Hepatic stellate cell (primary cell): ENCODE measurements at regions not wholly inside any gene's neighbourhood (a gene's known extent, or its start where the extent isn't known, plus 50 kb on each side); places are given as distances from the start of the nearest gene placed in this dataset.

Source experiments
- DNase-seq: peaks from one replicate; pipeline ENCODE4 v3.0.0; 2011; ENCODE audit warnings: low spot score

DNA sequence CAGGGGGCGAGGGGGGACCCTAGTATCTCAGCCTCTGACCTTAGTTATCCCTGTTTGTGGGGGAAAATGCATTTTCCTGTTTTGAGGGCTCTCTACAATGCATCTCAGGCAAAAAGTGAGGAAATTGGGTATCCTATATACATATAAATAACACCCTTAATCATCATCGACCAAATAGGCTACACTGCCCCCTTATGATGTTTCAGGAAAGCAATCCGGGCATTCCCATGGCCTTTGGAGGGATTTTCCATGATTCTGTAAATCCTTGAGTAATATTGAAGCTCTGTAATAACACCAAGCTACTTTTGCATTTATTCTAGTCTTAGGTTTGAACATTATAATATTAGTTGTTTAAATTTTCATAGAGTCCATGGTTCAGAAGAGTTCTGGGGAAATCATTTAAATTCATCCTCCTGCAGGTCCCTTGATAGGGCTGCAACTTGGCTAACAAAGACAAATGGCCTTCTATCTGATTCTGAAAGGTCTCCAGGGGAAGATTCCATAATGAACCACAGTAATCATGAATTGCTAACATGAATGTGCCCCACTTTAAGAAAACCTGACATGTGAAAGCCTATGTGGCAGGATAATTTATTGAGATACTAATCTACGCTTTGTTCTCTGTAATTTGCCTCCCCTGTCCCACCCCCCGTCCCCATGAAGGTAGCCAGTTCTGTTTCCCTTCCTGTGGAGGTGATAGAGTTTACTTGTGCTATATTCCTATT lies 91.5 kb upstream of the SCOC start:
- DNase-seq = no peak

GRCh38 chr4:140277576-140277975 lies 95.9 kb upstream of the SCOC start:
- DNase-seq = no peak

DNA sequence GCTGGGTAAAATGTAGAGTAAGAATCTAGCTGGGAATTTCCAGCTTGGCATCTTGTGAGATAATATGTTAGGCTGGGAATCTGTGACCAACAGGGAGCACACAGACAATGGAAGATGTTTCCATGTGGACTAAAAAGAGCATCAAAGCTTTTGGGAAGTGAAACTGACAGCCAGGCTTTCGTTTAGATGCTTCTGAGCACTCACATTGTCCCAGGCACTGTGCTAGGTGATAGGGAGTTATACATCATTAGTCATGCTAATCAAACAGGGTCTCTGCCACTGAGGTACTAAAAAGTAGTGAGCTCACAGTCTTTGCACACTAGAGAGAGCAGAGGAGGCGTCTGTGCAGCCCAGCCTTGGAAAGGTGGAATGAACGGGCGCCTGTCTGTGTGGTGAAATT lies 101.9 kb upstream of the SCOC start:
- no peak for DNase-seq

- DNase-seq = no peak
Measured at GRCh38 chr4:140269369-140269768, 104.1 kb upstream of the SCOC start.

DNA sequence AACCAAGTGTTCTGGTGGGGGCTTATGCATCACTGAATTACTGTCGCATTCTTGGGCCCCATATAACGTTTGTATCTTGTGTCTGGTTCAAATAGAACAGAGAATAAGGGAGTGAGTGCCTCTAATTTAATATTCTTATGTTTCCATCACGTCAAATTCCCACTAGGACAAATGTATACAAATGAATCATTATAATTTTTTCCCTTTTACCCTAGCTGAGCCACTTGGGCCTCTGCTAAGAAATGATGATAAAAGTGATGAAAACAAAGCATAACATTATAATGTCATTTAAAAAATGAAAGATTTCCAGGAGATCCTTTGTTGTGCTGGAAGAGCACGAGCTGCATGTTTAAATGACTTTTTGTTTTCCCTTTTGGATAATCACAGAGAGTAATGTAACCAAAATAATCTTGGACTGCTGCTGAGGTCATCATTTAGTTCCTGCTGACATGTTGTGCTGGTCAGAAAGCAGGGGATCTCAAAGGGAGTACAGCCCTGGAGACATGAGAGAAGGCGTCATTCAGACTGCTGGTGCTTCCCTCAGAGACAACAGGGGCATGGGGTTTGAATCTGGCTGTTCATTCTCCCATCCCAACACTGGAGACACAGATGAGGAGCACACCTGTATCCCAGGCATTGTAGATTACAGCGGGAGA lies 105.1 kb upstream of the SCOC start:
- DNase-seq = no peak

DNA sequence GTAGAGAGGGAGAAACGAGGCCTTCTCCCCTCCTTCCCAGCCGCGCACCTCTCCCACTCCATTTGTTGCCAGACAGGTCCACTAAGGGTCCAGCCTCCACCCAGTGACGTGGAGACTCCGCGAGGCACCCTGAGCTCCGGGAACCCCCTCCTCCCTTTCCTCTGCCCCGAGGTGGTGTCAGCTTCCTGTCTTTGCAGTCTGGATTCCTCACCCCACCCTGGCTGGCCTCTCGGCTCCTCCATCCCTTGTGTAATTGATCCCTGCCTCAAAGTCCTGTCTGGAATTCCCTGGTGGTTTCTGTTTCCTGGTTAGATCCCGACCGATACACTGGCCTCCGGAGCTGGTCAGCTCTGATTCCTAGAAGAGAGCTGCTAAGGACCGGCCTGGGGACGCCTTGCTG lies 105.9 kb upstream of the SCOC start:
- DNase-seq = no peak

GRCh38 chr4:140266958-140267568 lies 106.4 kb upstream of the SCOC start:
- DNase-seq = no peak

- peak; percentile 80 for DNase-seq
Measured at GRCh38 chr4:140260227-140260626, 106.2 kb upstream of the MAML3 start.

DNA sequence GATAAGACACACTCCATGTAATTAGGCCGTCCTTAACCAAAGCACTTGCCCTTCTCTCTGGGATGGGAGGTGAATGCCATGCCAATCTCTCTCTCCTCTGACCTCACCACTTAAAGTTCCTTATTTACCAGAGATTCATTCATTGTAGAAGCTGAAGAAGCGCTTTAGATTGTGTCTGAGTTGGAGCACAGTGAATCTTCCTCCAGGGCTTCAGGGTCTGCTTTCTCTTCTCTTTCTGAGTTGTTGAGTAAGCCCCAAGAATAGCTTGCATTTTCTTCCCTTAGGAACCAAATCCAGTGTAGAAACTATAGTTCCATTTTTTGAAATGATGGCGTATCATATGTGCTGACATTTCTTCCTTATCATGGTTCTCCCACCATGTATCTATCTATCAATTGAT lies 104.5 kb upstream of the MAML3 start:
- DNase-seq = no peak

- DNase-seq = no peak
Measured at GRCh38 chr4:140257461-140258305, 103.7 kb upstream of the MAML3 start.

DNA sequence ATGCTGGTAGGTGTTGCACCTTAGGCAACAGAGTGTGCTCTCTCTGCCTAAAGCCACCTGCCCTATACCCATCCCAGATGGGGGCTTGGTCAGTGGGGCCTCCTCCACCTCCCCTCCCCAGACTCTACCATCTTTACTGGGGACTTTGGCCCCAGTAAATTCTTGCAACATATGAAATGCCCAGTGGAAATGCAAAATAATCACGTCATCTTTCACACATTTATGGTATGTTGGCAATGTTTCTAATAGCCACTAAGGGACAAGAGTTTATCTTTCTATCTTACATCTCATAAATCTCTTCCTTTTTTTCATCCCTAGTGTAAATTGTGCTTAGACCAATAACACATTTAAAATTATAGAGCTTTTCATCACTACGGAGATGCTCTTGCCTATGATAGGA lies 103.0 kb upstream of the MAML3 start:
- no peak for DNase-seq

GRCh38 chr4:140256335-140256734 lies 102.4 kb upstream of the MAML3 start:
- DNase-seq = peak; percentile 61

- no peak for DNase-seq
Measured at GRCh38 chr4:140255927-140256326, 101.9 kb upstream of the MAML3 start.

- peak; percentile 24 for DNase-seq
Measured at GRCh38 chr4:140255467-140255866, 101.5 kb upstream of the MAML3 start.

- no peak for DNase-seq
Measured at GRCh38 chr4:140254651-140255299, 100.8 kb upstream of the MAML3 start.

DNA sequence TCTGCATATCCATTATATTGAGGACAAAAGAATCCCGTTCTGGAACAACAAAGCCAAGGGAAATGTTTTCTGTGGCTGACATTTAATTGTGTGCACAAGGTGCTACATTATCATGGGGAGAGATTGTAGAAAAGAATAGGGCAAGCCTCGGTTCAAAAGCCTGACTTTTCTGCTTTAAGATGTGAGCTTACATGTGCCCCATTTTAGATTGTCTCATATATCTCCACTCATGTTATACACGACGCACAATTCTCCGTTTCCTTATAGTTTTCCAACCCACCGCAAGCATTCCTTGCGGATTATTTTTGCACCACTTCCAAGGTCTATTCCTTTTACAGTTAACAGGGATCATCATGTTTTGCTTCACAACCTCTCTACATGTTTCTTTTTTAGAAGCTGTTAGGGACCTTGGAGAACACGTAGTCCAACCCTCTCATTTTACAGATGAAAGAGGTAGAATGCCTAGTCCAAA lies 99.6 kb upstream of the MAML3 start:
- no peak for DNase-seq

DNA sequence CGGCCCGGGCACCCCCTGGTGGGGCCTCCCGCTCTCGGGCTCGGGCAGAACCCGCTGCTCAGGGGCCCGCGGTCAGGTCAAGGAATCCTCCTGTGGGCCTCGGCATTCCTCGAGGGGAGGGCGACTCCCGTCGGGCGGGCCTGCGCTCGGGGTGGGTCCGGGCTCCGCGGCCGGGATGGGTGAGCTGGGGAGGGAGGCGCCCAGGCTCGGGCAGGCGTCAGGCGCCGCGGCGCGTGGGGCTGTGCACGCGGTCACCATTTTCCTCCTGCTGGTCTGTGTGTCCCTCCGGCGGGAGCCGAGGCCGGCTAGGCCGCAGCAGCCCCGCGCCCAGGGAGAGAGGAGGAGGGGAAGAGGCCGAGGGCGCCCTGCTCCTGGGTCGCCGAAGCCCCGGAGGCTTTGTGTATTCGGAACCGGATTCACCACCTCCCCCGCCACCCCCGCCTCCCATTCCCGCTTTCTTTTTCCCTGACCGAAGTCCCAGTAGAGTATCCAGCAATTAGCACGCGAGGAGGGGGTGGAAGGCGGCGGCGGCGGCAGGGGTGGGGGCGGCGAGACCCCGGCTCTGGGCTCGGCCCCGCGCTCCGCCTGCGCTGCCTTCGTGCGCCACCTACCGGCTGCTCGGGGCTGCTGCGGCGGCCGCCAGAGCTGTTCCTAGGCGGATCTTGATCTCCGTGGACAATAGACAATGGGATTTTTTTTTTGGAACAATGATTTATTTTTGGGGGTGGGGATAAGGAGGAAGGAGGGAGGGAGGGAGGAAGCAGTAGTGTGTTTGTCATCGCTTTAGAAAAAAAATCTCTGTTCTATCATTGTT lies 99.0 kb upstream of the MAML3 start:
- peak; percentile 56 for DNase-seq

DNA sequence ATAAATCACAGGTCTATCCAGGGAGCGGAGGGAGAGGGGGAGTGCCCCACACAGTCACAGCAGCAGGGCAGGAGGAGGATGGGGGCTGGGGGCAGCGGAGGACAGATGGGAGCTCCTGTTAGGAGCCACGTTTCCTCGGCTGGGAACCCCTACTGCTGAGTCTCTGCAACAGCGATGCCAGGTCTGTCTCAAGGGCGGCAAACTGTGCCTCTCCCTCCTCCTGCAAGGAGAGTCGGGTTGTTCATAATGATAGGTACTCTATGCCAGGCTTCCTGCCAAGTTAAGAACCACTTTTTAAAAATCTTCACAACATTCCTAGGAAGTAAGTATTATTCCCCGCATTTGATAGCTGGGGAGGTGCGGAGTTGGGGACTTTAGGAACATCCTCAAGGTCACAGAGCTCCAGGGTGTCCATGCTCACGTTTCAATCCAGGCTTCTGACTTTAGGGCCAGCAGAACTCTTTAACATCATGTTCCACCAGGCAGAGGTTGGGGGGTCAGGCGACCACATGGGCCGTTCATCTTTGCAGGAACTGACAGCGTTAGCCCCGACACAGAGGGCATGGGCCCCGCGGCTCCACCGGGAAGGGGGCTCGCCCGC lies 98.3 kb upstream of the MAML3 start:
- DNase-seq = no peak

DNA sequence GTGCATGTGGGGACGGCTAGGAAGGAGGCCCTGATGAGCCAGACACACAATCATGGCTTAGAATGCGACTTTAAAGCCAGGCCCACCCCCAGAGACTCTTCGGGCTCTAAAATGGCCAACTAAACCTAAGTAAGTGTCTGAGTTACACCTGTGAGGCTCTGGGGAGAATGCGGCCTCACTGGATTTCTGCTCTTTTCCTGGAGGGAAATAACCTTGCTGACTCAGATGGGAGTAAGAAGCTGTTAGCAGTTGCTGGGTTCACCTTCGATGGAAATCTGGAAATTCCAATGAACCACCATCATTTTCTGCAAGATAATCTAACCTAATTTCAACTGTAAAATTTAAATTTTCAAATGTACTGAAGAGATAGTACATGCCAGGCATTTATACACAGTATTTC lies 97.6 kb upstream of the MAML3 start:
- DNase-seq = no peak

DNA sequence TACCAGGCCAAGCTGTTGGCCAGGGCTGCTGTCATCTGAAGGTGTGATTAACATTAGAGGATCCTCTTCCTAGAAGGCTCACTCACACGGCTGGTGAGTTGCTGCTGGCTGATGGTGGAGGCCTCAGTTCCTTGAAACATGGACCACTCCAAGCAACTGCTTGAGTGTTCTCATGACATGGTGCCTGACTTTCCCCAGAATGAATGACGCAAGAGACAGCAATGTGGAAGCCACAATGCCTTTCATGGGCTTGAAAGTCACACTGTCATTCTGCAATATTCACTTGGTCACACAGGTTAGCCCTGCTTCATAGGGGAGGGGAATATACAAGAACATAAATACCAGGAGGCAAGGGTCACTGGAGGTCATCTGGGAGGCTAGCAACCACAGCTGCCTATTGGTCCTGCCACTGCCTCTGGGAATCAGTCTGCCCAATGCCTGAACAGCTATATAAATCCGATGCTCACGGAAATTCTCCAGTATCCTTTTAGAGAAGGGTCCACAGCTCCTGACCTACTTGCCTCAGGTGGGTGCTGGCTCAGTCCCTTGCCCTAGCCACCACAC lies 97.1 kb upstream of the MAML3 start:
- DNase-seq = no peak
